ENCODE measurements at regions not wholly inside any gene's neighbourhood (a gene's known extent, or its start where the extent isn't known, plus 50 kb on each side); places are given as distances from the start of the nearest gene placed in this dataset.

DNA sequence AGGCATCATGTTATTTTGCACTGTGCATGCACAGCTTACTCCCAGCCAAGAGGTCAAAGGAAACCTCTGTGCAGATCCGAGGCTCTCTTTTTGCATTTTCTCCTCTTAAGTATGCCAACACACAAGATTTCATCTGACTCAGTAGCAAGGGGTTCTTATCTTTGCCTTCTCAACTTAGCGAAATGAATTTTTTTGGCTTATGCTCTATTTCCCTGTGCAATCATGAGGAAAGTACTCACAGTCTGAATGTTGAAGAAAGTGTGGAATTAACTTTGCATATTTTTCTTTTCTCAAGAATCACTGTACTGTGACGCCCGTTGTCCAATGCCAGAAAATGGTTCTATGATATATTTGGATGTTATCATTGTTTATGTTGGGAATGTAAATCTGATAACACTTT is 173.5 kb upstream of the FBXL7 start:
- H4K8ac ChIP-seq (ENCODE audit: extremely low read depth, insufficient read depth, low read length): no peak overlapping the region
- no peak overlapping the region for H3K4ac ChIP-seq (replicated peaks; ENCODE audit: insufficient read length, low read depth, low read length)
- H3K27ac ChIP-seq (ENCODE audit: low read depth, low read length): no peak overlapping the region
- no peak overlapping the region for H3K4me2 ChIP-seq (ENCODE audit: insufficient read depth in 1 of 2, low read depth in 2 of 2, low read length in 2 of 2)
- no peaks in the 10 kb centered on the region for H3K4me1 ChIP-seq (replicated peaks in 1 of 4; ENCODE audit: control insufficient read depth in 3 of 4, insufficient read depth in 4 of 4, low read length in 3 of 4)
- no peak overlapping the region for H4K5ac ChIP-seq (ENCODE audit: insufficient read length, low read depth, low read length)
- H3K79me1 ChIP-seq (ENCODE audit: low read depth, low read length): no peaks in the 10 kb centered on the region
- no peak overlapping the region for H3K23ac ChIP-seq (ENCODE audit: insufficient read length)
- H2BK20ac ChIP-seq (ENCODE audit: low read length): no peak overlapping the region
- no peak overlapping the region for H2BK12ac ChIP-seq (ENCODE audit: low read depth, low read length)
- no peaks in the 10 kb centered on the region for H3K9me3 ChIP-seq (ENCODE audit: insufficient read depth in 2 of 2, low read depth in 1 of 2, low read length in 1 of 2)
- no peaks in the 10 kb centered on the region for H3K23me2 ChIP-seq (ENCODE audit: low read depth, low read length)
- no peak overlapping the region for H2BK15ac ChIP-seq (ENCODE audit: low read length)
- ChIA-PET POLR2A (ENCODE audit: partially characterized antibody) (no interaction called here), CTCF (ENCODE audit: partially characterized antibody) (no interaction called here)
- H3K9ac ChIP-seq (replicated peaks in 1 of 4; ENCODE audit: extremely low read depth in 1 of 4, low read depth in 3 of 4, low read length in 3 of 4): no peak overlapping the region
- H2AK5ac ChIP-seq (ENCODE audit: low read depth, low read length): no peak overlapping the region
- H3K4me3 ChIP-seq (ENCODE audit: extremely low read depth in 1 of 4, insufficient read depth in 2 of 4, low read depth in 3 of 4, low read length in 4 of 4): no peak overlapping the region
- FAIRE-seq (no peak), DNase-seq (ENCODE audit: low read depth in 1 of 2, low spot score in 2 of 2) (no peak)
- no peak overlapping the region for H3K18ac ChIP-seq (ENCODE audit: extremely low read depth, low read length)
- H4K91ac ChIP-seq (replicated peaks; ENCODE audit: insufficient read length, low read length): no peak overlapping the region
- no peaks in the 10 kb centered on the region for H3K36me3 ChIP-seq (ENCODE audit: control insufficient read depth in 2 of 4, insufficient read depth in 4 of 4, low read length in 3 of 4)
- 97% methylated on average over 4 of the region's 4 CpGs; no CpG with 5 or more reads in 1 of the 2 experiments for WGBS, 2 experiments (ENCODE audit: extremely low coverage in 1 of 2, insufficient coverage in 1 of 2, insufficient read length in 1 of 2, insufficient replicate concordance in 2 of 2, low coverage in 1 of 2, low lambda C conversion rate in 2 of 2, missing lambda C conversion rate in 1 of 2)
- TF ChIP-seq, protein P1, sequence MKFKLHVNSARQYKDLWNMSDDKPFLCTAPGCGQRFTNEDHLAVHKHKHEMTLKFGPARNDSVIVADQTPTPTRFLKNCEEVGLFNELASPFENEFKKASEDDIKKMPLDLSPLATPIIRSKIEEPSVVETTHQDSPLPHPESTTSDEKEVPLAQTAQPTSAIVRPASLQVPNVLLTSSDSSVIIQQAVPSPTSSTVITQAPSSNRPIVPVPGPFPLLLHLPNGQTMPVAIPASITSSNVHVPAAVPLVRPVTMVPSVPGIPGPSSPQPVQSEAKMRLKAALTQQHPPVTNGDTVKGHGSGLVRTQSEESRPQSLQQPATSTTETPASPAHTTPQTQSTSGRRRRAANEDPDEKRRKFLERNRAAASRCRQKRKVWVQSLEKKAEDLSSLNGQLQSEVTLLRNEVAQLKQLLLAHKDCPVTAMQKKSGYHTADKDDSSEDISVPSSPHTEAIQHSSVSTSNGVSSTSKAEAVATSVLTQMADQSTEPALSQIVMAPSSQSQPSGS (IDR thresholded peaks at IDR 0.05; ENCODE audit: low read length): no peak
- TF ChIP-seq SP4 (IDR thresholded peaks at IDR 0.05; ENCODE audit: low read length): no peak
- no peak for TF ChIP-seq HDAC2 (IDR thresholded peaks at IDR 0.05; ENCODE audit: borderline replicate concordance in 1 of 2, low read depth in 2 of 2, low read length in 2 of 2)
- TF ChIP-seq KDM4A (IDR thresholded peaks at IDR 0.05; ENCODE audit: low read depth, low read length, severe bottlenecking): no peak
- TF ChIP-seq JUND (IDR thresholded peaks at IDR 0.05; ENCODE audit: low read length): no peak
- TF ChIP-seq CHD1 (IDR thresholded peaks at IDR 0.05; ENCODE audit: low read depth, low read length): no peak
- H3K14ac ChIP-seq (ENCODE audit: insufficient read length): no peak overlapping the region
- H3K56ac ChIP-seq (replicated peaks; ENCODE audit: insufficient read length, low read depth, low read length): no peak overlapping the region
- H3K27me3 ChIP-seq (replicated peaks in 1 of 4; ENCODE audit: control insufficient read depth in 3 of 4, extremely low read depth in 1 of 4, insufficient read depth in 3 of 4, low read length in 3 of 4): no peaks in the 10 kb centered on the region
- H2BK120ac ChIP-seq (replicated peaks; ENCODE audit: low read depth, low read length): no peak overlapping the region
- no peaks in the 10 kb centered on the region for H4K20me1 ChIP-seq (replicated peaks in 1 of 2; ENCODE audit: control insufficient read depth in 1 of 2, insufficient read depth in 2 of 2, low read length in 2 of 2)
- H3K79me2 ChIP-seq (ENCODE audit: control insufficient read depth in 1 of 2, insufficient read depth in 2 of 2, low read length in 2 of 2): no peaks in the 10 kb centered on the region
- H2BK5ac ChIP-seq (ENCODE audit: low read depth, low read length): no peak overlapping the region
- H2AFZ ChIP-seq (ENCODE audit: low read length): no peak overlapping the region

All from H1 (cell line).